Esophagus squamous epithelium (tissue), 4 donors: ENCODE measurements at regions not wholly inside any gene's neighbourhood (a gene's known extent, or its start where the extent isn't known, plus 50 kb on each side); places are given as distances from the start of the nearest gene placed in this dataset.

Experiments
- POLR2A ChIP-seq, 4 donors: fragments of 450-650 bp; IDR thresholded peaks; one replicate each; pipeline ENCODE4 v1.6.1; 2017; ENCODE audit warnings: antibody characterized with exemption in 4 of 4, mild to moderate bottlenecking in 4 of 4, moderate library complexity in 3 of 4
- TF ChIP-seq, protein P1 (sequence below), 6 experiments: fragments of 450-650 bp in 4 of 6; fragments of 200-600 bp in 2 of 6; sonication (generic) in 2 of 6; IDR thresholded peaks; one replicate each; pipeline ENCODE4 v1.5.1; 2016 to 2019; ENCODE audit warnings: antibody characterized with exemption in 6 of 6, mild to moderate bottlenecking in 4 of 6, moderate library complexity in 4 of 6

DNA sequence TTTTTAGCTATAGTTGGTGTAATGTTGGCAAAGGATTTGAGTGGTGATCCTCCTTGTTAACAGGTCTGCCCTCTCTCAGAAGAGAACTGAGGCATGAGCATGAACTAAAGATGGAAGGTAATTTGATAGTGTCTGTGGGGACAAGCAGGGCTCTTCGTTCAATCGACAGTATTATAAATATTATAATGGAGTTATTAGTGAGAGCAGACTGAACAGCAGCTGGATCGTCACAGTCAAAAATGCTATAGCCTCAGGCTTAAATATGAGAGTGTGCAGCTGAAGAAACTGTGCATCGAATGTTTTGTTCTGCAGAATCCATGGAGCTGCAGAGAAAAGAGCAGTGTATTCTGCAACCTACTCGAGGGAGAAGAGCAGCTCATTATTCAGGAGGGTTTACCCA, 757.3 kb downstream of the DNAH5 start:
- TF ChIP-seq POLR2A (IDR thresholded peaks at IDR 0.05): no peak
- TF ChIP-seq, protein P1, sequence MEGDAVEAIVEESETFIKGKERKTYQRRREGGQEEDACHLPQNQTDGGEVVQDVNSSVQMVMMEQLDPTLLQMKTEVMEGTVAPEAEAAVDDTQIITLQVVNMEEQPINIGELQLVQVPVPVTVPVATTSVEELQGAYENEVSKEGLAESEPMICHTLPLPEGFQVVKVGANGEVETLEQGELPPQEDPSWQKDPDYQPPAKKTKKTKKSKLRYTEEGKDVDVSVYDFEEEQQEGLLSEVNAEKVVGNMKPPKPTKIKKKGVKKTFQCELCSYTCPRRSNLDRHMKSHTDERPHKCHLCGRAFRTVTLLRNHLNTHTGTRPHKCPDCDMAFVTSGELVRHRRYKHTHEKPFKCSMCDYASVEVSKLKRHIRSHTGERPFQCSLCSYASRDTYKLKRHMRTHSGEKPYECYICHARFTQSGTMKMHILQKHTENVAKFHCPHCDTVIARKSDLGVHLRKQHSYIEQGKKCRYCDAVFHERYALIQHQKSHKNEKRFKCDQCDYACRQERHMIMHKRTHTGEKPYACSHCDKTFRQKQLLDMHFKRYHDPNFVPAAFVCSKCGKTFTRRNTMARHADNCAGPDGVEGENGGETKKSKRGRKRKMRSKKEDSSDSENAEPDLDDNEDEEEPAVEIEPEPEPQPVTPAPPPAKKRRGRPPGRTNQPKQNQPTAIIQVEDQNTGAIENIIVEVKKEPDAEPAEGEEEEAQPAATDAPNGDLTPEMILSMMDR (IDR thresholded peaks at IDR 0.05): no peak
